Upper lobe of left lung (tissue), 6 donors: ENCODE measurements at regions not wholly inside any gene's neighbourhood (a gene's known extent, or its start where the extent isn't known, plus 50 kb on each side); places are given as distances from the start of the nearest gene placed in this dataset.

Experiments
- ATAC-seq, 2 donors: fragments of 200-7000 bp; cut with Tn5 transposase; one replicate each; pipeline ENCODE4 v1.9.1; 2022; ENCODE audit warnings: mild to moderate bottlenecking in 2 of 2, moderate library complexity in 2 of 2; ENCODE audit not compliant: low FRiP score in 2 of 2
- DNase-seq, 2 donors: peaks; one replicate each; pipeline ENCODE4 v3.0.0-alpha.2; 2019 to 2020
- H3K27ac ChIP-seq, 4 donors: fragments of 200-600 bp; sonication (generic); one replicate each; pipeline ENCODE4 v1.5.1; 2016 to 2019
- H3K27me3 ChIP-seq, 4 donors: fragments of 200-600 bp; sonication (generic); one replicate each; pipeline ENCODE4 v1.5.1; 2017 to 2019
- H3K36me3 ChIP-seq, 4 donors: fragments of 200-600 bp; sonication (generic); one replicate each; pipeline ENCODE4 v1.5.1; 2016 to 2019
- H3K4me1 ChIP-seq, 4 donors: fragments of 200-600 bp; sonication (generic); one replicate each; pipeline ENCODE4 v1.5.1; 2018 to 2019
- H3K4me3 ChIP-seq, 4 donors: fragments of 200-600 bp; sonication (generic); one replicate each; pipeline ENCODE4 v1.5.1; 2017 to 2019; ENCODE audit warnings: mild to moderate bottlenecking in 2 of 4, moderate library complexity in 1 of 4
- H3K9me3 ChIP-seq, 4 donors: fragments of 200-600 bp; sonication (generic); one replicate each; pipeline ENCODE4 v1.5.1; 2018 to 2019
- CTCF ChIP-seq, 6 experiments: fragments of 450-650 bp in 4 of 6; fragments of 200-600 bp in 2 of 6; sonication (generic) in 2 of 6; IDR thresholded peaks; one replicate each; pipeline ENCODE4 v1.5.1; 2016 to 2019; ENCODE audit warnings: antibody characterized with exemption in 6 of 6
- EP300 ChIP-seq, 4 donors: sonication (generic); formaldehyde crosslinking; IDR thresholded peaks; one replicate each; pipeline ENCODE4 v1.5.1; 2017; ENCODE audit warnings: antibody characterized with exemption in 4 of 4, control low read depth in 2 of 4
- POLR2A ChIP-seq, 4 donors: fragments of 450-650 bp; IDR thresholded peaks; one replicate each; pipeline ENCODE4 v1.5.1; 2016 to 2017; ENCODE audit warnings: antibody characterized with exemption in 4 of 4, mild to moderate bottlenecking in 2 of 4
- POLR2AphosphoS5 ChIP-seq, 2 donors: sonication (generic); formaldehyde crosslinking; IDR thresholded peaks; one replicate each; pipeline ENCODE4 v1.5.1; 2017; ENCODE audit warnings: antibody characterized with exemption in 2 of 2
- WGBS, 2 donors: methylation state at CpG; one replicate each; pipeline ENCODE4 v1.1.5; 2017 to 2018; 5-methylcytosine and 5-hydroxymethylcytosine counted together
- donor health status: DM: no; HTN: no; CAD: no; lungs with moderate emphysema.
- donor health status: DM: no; HTN: yes; CAD: no; lungs with severe emphysema.

GRCh38 chr4:183834252-183834651 lies 70.9 kb upstream of the STOX2 start:
- Histone ChIP-seq H3K36me3 (no peaks in the 10 kb centered on the region), H3K9me3 (no peaks in the 10 kb centered on the region), H3K4me3 (no peak overlapping the region), H3K27me3 (no peaks in the 10 kb centered on the region), H3K27ac (no peak overlapping the region), H3K4me1 (peaks cover 16 to 29% (median 20%) of the 10 kb centered on the region in 4 donors)
- DNase-seq, result no peak
- ATAC-seq, result no peak
- 55 to 69% methylated on average over 9 of the region's 9 CpGs for WGBS, 2 donors
- TF ChIP-seq POLR2AphosphoS5 (IDR thresholded peaks at IDR 0.05) (no peak), EP300 (IDR thresholded peaks at IDR 0.05) (no peak), POLR2A (IDR thresholded peaks at IDR 0.05) (no peak), CTCF (IDR thresholded peaks at IDR 0.05) (no peak)

GRCh38 chr4:183837222-183837621 lies 67.9 kb upstream of the STOX2 start:
- no peak overlapping the region for H3K27ac ChIP-seq
- no peaks in the 10 kb centered on the region for H3K36me3 ChIP-seq
- DNase-seq (no peak), ATAC-seq (no peak)
- TF ChIP-seq CTCF (IDR thresholded peaks at IDR 0.05) (no peak), EP300 (IDR thresholded peaks at IDR 0.05) (no peak), POLR2A (IDR thresholded peaks at IDR 0.05) (no peak), POLR2AphosphoS5 (IDR thresholded peaks at IDR 0.05) (no peak)
- no peaks in the 10 kb centered on the region for H3K27me3 ChIP-seq
- H3K4me3 ChIP-seq, result no peak overlapping the region
- H3K4me1 ChIP-seq, result peaks cover 0 to 2% (median under 1%) of the 10 kb centered on the region in 4 donors
- 79 to 84% methylated on average over 5 of the region's 5 CpGs for WGBS, 2 donors
- H3K9me3 ChIP-seq, result no peaks in the 10 kb centered on the region

- DNase-seq, result peak in 1 of 2 donors; percentile 47
- Histone ChIP-seq H3K4me3 (no peak overlapping the region), H3K27ac (no peak overlapping the region), H3K36me3 (no peaks in the 10 kb centered on the region), H3K4me1 (no peaks in the 10 kb centered on the region), H3K27me3 (no peaks in the 10 kb centered on the region), H3K9me3 (no peaks in the 10 kb centered on the region)
- peak in 1 of 2 donors; percentile 25 for ATAC-seq
- WGBS, 2 donors, result 70 to 73% methylated on average over 16 of the region's 16 CpGs
- TF ChIP-seq EP300 (IDR thresholded peaks at IDR 0.05) (no peak), POLR2A (IDR thresholded peaks at IDR 0.05) (no peak), CTCF (IDR thresholded peaks at IDR 0.05) (no peak), POLR2AphosphoS5 (IDR thresholded peaks at IDR 0.05) (no peak)
These were observed 66.0 kb upstream of the STOX2 start for GRCh38 chr4:183838987-183839712.

- 9 to 16% methylated on average over 5 of the region's 5 CpGs for WGBS, 2 donors
- Histone ChIP-seq H3K27ac (no peak overlapping the region), H3K36me3 (no peaks in the 10 kb centered on the region), H3K9me3 (no peaks in the 10 kb centered on the region), H3K27me3 (no peaks in the 10 kb centered on the region), H3K4me3 (no peak overlapping the region), H3K4me1 (no peaks in the 10 kb centered on the region)
- ATAC-seq (peak in 1 of 2 donors; percentile 88), DNase-seq (peak in 1 of 2 donors; percentile 78)
- TF ChIP-seq CTCF (IDR thresholded peaks at IDR 0.05) (peak; percentile 55 to 85 (median 78)), EP300 (IDR thresholded peaks at IDR 0.05) (no peak)
These were observed 64.8 kb upstream of the STOX2 start for GRCh38 chr4:183840311-183840710.

GRCh38 chr4:183841001-183841400 lies 64.1 kb upstream of the STOX2 start:
- Histone ChIP-seq H3K9me3 (no peaks in the 10 kb centered on the region), H3K27ac (no peak overlapping the region), H3K4me1 (no peaks in the 10 kb centered on the region), H3K4me3 (no peak overlapping the region), H3K36me3 (no peaks in the 10 kb centered on the region), H3K27me3 (no peaks in the 10 kb centered on the region)
- 92 to 93% methylated on average over 8 of the region's 8 CpGs for WGBS, 2 donors
- no peak for DNase-seq
- ATAC-seq, result no peak
- no peak for TF ChIP-seq EP300 (IDR thresholded peaks at IDR 0.05)
- TF ChIP-seq POLR2A (IDR thresholded peaks at IDR 0.05), result no peak
- no peak for TF ChIP-seq CTCF (IDR thresholded peaks at IDR 0.05)
- no peak for TF ChIP-seq POLR2AphosphoS5 (IDR thresholded peaks at IDR 0.05)
